ENCODE measurements at regions not wholly inside any gene's neighbourhood (a gene's known extent, or its start where the extent isn't known, plus 50 kb on each side); places are given as distances from the start of the nearest gene placed in this dataset.

DNA sequence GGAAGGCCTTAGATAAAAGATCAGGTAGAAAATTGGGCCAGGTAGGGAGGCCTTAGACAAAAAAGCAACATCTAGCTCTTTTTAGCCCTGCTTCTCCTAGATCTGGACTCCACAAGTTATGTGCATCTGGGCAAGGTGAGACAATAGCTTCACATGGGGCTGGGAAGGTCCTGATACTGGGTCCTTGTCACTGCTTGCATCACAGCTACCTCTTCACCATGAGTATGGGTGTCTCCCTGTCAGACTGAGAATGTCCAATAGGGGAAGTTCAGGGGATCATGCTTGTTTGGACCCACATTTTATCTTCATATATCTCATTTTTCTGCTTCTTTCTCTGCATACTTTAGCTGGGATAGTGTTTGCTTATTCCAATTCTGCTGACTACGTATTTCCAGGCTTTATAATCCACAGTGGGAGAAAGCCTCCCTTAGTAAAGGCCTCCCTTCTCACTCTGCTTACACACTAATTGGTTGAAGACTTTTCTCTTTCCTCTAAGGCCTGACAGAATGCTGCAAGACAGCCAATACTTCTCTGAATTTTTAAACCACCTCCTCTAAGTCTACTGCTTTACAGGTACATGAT, 189.6 kb downstream of the CYRIA start:
- H3K27ac ChIP-seq (replicated peaks): no peak overlapping the region
- peaks cover 22% of the 10 kb centered on the region for H3K27me3 ChIP-seq (ENCODE audit: low read depth)
- no peaks in the 10 kb centered on the region for H3K9me3 ChIP-seq (replicated peaks)
- H3K4me3 ChIP-seq: no peak overlapping the region
- TF ChIP-seq, protein P1, sequence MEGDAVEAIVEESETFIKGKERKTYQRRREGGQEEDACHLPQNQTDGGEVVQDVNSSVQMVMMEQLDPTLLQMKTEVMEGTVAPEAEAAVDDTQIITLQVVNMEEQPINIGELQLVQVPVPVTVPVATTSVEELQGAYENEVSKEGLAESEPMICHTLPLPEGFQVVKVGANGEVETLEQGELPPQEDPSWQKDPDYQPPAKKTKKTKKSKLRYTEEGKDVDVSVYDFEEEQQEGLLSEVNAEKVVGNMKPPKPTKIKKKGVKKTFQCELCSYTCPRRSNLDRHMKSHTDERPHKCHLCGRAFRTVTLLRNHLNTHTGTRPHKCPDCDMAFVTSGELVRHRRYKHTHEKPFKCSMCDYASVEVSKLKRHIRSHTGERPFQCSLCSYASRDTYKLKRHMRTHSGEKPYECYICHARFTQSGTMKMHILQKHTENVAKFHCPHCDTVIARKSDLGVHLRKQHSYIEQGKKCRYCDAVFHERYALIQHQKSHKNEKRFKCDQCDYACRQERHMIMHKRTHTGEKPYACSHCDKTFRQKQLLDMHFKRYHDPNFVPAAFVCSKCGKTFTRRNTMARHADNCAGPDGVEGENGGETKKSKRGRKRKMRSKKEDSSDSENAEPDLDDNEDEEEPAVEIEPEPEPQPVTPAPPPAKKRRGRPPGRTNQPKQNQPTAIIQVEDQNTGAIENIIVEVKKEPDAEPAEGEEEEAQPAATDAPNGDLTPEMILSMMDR (IDR thresholded peaks at IDR 0.05; ENCODE audit: borderline replicate concordance): no peak
- intact Hi-C loops (cut with micrococcal nuclease): no loop called here
- no peaks in the 10 kb centered on the region for H3K4me1 ChIP-seq
- no peak for DNase-seq
- H3K36me3 ChIP-seq: no peaks in the 10 kb centered on the region

DNA sequence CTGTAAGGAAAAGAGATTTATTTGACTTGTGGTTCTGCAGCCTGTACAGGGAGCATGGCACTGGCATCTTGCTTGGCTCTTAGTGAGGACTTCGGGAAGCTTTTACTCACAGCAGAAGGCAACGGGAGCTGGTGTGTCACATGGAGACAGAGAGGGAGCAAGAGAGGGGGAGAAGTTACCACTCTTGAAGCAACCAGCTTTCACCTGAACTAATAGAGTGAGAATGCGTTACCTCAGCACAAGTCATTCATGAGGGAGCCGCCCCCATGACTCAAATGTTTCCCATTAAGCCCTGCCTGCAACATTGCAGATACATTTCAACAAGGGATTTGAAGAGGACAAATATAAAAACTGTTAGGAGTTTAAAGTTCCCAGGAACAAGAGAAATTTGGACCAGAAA, 190.0 kb downstream of the CYRIA start:
- H3K9me3 ChIP-seq (replicated peaks): no peaks in the 10 kb centered on the region
- no peak for DNase-seq
- H3K4me3 ChIP-seq: no peak overlapping the region
- H3K27me3 ChIP-seq (ENCODE audit: low read depth): peaks cover 25% of the 10 kb centered on the region
- TF ChIP-seq, protein P1 (IDR thresholded peaks at IDR 0.05; ENCODE audit: borderline replicate concordance): no peak
- no peaks in the 10 kb centered on the region for H3K36me3 ChIP-seq
- H3K4me1 ChIP-seq: no peaks in the 10 kb centered on the region
- no peak overlapping the region for H3K27ac ChIP-seq (replicated peaks)
- intact Hi-C loops (cut with micrococcal nuclease): no loop called here

DNA sequence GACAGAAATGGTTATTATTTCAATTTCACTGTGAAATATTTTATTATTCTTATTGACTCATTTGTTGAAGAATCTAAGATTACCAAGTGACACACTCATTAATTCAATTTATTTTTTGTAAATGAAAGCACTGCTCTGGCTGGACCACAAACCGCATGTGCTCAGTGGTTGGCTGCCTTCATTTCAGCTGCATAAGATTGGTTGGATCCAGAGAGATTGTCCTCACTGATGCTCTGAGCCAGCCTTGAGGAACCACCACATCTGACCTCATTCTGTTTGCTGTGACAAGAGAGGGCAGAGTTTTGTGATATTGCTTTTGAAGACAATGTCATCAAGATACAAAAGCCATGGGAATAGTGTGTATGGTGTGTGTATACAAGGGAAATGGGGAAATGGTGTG, 192.1 kb downstream of the CYRIA start:
- Histone ChIP-seq H3K4me1 (no peaks in the 10 kb centered on the region), H3K27me3 (ENCODE audit: low read depth) (peaks cover 26% of the 10 kb centered on the region), H3K36me3 (no peaks in the 10 kb centered on the region), H3K4me3 (no peak overlapping the region), H3K9me3 (replicated peaks) (no peaks in the 10 kb centered on the region), H3K27ac (replicated peaks) (no peak overlapping the region)
- intact Hi-C loops (cut with micrococcal nuclease): no loop called here
- no peak for DNase-seq
- TF ChIP-seq, protein P1 (IDR thresholded peaks at IDR 0.05; ENCODE audit: borderline replicate concordance): no peak

DNA sequence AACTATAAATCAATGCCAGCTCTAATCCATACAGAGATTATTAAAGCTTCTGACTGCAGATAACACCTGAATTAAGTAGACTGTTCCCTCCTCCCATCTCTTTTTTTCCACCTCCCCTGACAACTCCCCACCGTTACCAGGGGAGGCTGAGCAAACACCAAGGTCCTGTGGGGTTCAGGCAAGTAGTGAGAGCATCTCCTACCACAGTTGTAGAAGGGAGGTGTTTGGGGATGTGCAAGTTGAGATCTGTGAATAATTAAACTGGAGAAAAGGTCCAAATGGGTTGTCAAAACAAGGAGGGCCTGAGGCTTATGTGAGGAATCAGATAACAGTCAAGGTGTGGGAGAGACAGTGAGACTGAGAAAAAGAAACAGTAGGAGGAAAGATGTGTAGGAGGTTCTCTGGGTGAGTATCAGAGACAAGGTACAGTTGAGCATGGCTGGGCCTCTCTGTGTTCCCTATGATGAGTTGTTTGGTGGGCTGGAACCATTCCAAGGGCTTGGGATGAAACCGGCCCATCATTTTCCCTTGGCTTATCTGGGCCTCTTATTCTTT, 194.6 kb downstream of the CYRIA start:
- Histone ChIP-seq H3K4me1 (no peaks in the 10 kb centered on the region), H3K4me3 (no peak overlapping the region), H3K27me3 (ENCODE audit: low read depth) (peaks cover 34% of the 10 kb centered on the region), H3K36me3 (no peaks in the 10 kb centered on the region), H3K9me3 (replicated peaks) (no peaks in the 10 kb centered on the region), H3K27ac (replicated peaks) (no peak overlapping the region)
- TF ChIP-seq, protein P1 (IDR thresholded peaks at IDR 0.05; ENCODE audit: borderline replicate concordance): no peak
- DNase-seq: no peak
- intact Hi-C loops (cut with micrococcal nuclease): no loop called here

DNA sequence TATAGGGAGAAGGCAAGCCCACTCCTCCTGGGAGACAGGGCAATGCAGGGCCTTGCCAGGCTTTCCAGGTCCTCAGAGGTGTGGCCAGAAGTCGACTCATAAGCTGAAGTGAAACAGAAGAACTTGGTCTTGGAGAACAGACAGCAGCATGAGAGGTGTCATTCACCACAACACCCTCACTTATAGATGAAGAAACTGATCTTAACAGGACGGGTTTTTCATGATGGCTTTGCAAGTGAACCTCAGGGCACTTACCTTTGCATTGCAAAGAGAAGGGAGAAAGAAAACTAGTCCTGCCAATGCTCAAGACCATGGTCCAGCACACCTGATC, 198.8 kb downstream of the CYRIA start:
- H3K4me3 ChIP-seq: no peak overlapping the region
- intact Hi-C loops (cut with micrococcal nuclease): no loop called here
- no peak for DNase-seq

More for the DNA sequence above, 198.8 kb downstream of the CYRIA start:
- Histone ChIP-seq H3K9me3 (replicated peaks) (no peaks in the 10 kb centered on the region), H3K4me1 (no peaks in the 10 kb centered on the region), H3K36me3 (no peaks in the 10 kb centered on the region), H3K27me3 (ENCODE audit: low read depth) (peaks cover 52% of the 10 kb centered on the region), H3K27ac (replicated peaks) (no peak overlapping the region)
- TF ChIP-seq, protein P1 (IDR thresholded peaks at IDR 0.05; ENCODE audit: borderline replicate concordance): no peak

All from left ventricle myocardium inferior (tissue), 1 donor.